BE2C (cell line): ENCODE measurements at regions not wholly inside any gene's neighbourhood (a gene's known extent, or its start where the extent isn't known, plus 50 kb on each side); places are given as distances from the start of the nearest gene placed in this dataset.

ENCODE experiments used
- DNase-seq: peaks from one replicate; pipeline ENCODE4 v3.0.0-alpha.2; 2020
- H3K27me3 ChIP-seq: fragments of 250-450 bp; sonication (Bioruptor Pico); 2 replicates; pipeline ENCODE4 v1.5.1; 2020; ENCODE audit warnings: mild to moderate bottlenecking
- H3K36me3 ChIP-seq: fragments of 250-450 bp; sonication (Bioruptor Pico); 2 replicates; pipeline ENCODE4 v1.5.1; 2020; ENCODE audit warnings: mild to moderate bottlenecking
- H3K4me1 ChIP-seq: fragments of 250-450 bp; sonication (Bioruptor Pico); 2 replicates; pipeline ENCODE4 v1.5.1; 2020
- H3K4me3 ChIP-seq: 2 replicates; pipeline ENCODE4 v1.5.1; 2011; ENCODE audit warnings: low read depth, low read length
- H3K9me3 ChIP-seq: fragments of 250-450 bp; sonication (Bioruptor Pico); 2 replicates; pipeline ENCODE4 v1.5.1; 2020
- CTCF ChIP-seq: IDR thresholded peaks from 2 replicates; pipeline ENCODE4 v1.5.1; 2012; ENCODE audit warnings: mild to moderate bottlenecking, low read depth, low read length

GRCh38 chr4:60648774-60649173 is 551.4 kb upstream of the ADGRL3 start:
- DNase-seq, result no peak
- Histone ChIP-seq H3K27me3 (no peaks in the 10 kb centered on the region), H3K4me3 (no peak overlapping the region), H3K4me1 (no peaks in the 10 kb centered on the region), H3K36me3 (no peaks in the 10 kb centered on the region), H3K9me3 (no peaks in the 10 kb centered on the region)
- TF ChIP-seq CTCF, result no peak

- no peak overlapping the region for H3K4me3 ChIP-seq
- H3K4me1 ChIP-seq, result no peaks in the 10 kb centered on the region
- no peak for TF ChIP-seq CTCF
- H3K27me3 ChIP-seq, result no peaks in the 10 kb centered on the region
- no peaks in the 10 kb centered on the region for H3K9me3 ChIP-seq
- no peaks in the 10 kb centered on the region for H3K36me3 ChIP-seq
- DNase-seq, result no peak
Observed at GRCh38 chr4:60652933-60653332, 547.2 kb upstream of the ADGRL3 start.

GRCh38 chr4:60655356-60655755 is 544.8 kb upstream of the ADGRL3 start:
- Histone ChIP-seq H3K36me3 (no peaks in the 10 kb centered on the region), H3K4me3 (no peak overlapping the region), H3K27me3 (no peaks in the 10 kb centered on the region), H3K9me3 (no peaks in the 10 kb centered on the region), H3K4me1 (no peaks in the 10 kb centered on the region)
- no peak for DNase-seq
- TF ChIP-seq CTCF, result no peak

- H3K36me3 ChIP-seq, result no peaks in the 10 kb centered on the region
- no peak overlapping the region for H3K4me3 ChIP-seq
- H3K9me3 ChIP-seq, result no peaks in the 10 kb centered on the region
- no peaks in the 10 kb centered on the region for H3K4me1 ChIP-seq
- no peak for TF ChIP-seq CTCF
- no peak for DNase-seq
- H3K27me3 ChIP-seq, result no peaks in the 10 kb centered on the region
Observed at GRCh38 chr4:60656171-60656570, 544.0 kb upstream of the ADGRL3 start.

- Histone ChIP-seq H3K27me3 (no peaks in the 10 kb centered on the region), H3K9me3 (no peaks in the 10 kb centered on the region), H3K4me1 (no peaks in the 10 kb centered on the region), H3K36me3 (no peaks in the 10 kb centered on the region), H3K4me3 (no peak overlapping the region)
- no peak for TF ChIP-seq CTCF
- DNase-seq, result no peak
Observed at GRCh38 chr4:60657041-60657440, 543.1 kb upstream of the ADGRL3 start.

- DNase-seq, result no peak
- TF ChIP-seq CTCF, result no peak
- Histone ChIP-seq H3K4me1 (no peaks in the 10 kb centered on the region), H3K36me3 (no peaks in the 10 kb centered on the region), H3K9me3 (no peaks in the 10 kb centered on the region), H3K27me3 (no peaks in the 10 kb centered on the region), H3K4me3 (no peak overlapping the region)
Observed at GRCh38 chr4:60657807-60658206, 542.3 kb upstream of the ADGRL3 start.
